DOHH2 (cell line): ENCODE measurements at regions not wholly inside any gene's neighbourhood (a gene's known extent, or its start where the extent isn't known, plus 50 kb on each side); places are given as distances from the start of the nearest gene placed in this dataset.

Source experiments
- EZH2phosphoT487 ChIP-seq: fragments of 200-600 bp; sonication (generic); IDR thresholded peaks from 2 replicates; pipeline ENCODE4 v1.6.1; 2017; ENCODE audit warnings: borderline replicate concordance, mild to moderate bottlenecking, antibody characterized with exemption, low read length, moderate library complexity, mixed read lengths
- TF ChIP-seq, protein P1 (sequence below): fragments of 200-600 bp; sonication (generic); IDR thresholded peaks from one replicate; pipeline ENCODE4 v1.5.1; 2014; ENCODE audit warnings: antibody characterized with exemption, mild to moderate bottlenecking, low read depth, low read length; ENCODE audit not compliant: poor library complexity, severe bottlenecking

DNA sequence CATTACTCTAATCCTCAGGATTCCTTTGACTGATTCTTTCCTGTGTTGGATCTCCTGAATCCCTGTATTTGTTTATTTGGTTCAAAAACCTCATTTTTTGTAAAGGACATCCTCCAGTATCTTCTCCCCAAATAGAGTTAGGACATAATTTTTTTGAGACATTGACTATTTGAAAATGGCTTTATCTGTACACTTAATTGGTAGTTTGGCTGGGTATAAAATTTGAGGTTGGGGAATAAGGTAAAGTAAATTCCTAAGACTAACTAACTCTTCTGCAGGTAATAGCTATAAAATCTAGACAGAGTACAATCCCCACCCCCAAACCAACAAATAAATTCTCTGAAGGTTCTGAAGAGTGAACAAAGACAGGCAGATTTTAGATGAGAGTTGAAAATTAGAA is 114.4 kb downstream of the CTTN start:
- TF ChIP-seq, protein P1, sequence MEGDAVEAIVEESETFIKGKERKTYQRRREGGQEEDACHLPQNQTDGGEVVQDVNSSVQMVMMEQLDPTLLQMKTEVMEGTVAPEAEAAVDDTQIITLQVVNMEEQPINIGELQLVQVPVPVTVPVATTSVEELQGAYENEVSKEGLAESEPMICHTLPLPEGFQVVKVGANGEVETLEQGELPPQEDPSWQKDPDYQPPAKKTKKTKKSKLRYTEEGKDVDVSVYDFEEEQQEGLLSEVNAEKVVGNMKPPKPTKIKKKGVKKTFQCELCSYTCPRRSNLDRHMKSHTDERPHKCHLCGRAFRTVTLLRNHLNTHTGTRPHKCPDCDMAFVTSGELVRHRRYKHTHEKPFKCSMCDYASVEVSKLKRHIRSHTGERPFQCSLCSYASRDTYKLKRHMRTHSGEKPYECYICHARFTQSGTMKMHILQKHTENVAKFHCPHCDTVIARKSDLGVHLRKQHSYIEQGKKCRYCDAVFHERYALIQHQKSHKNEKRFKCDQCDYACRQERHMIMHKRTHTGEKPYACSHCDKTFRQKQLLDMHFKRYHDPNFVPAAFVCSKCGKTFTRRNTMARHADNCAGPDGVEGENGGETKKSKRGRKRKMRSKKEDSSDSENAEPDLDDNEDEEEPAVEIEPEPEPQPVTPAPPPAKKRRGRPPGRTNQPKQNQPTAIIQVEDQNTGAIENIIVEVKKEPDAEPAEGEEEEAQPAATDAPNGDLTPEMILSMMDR = no peak
- TF ChIP-seq EZH2phosphoT487 = no peak
